T-helper 1 cell (primary cell): ENCODE measurements at regions not wholly inside any gene's neighbourhood (a gene's known extent, or its start where the extent isn't known, plus 50 kb on each side); places are given as distances from the start of the nearest gene placed in this dataset.

Experiments used
- DNase-seq, 5 donors: peaks; one replicate each; pipeline ENCODE4 v3.0.0-alpha.2; 2012 to 2020

DNA sequence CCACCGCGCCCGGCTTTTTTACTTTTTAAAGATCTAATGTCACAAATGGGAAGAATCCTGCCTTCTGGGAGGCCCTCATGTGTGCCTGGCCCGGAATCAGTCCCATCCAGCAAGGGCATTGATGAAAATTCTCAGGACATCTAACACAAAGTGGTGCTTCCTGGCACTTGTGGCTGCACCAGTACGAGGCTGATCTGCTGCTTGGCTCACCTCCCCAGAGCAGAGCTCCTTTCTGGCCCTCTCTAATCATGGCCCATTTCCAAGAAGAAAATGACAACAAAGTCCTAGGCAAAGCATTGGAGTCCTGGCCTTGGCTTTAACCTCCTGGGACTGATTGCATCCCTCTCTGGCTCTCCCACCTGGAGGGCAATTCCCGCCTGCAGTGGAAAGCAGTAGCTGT is 50.7 kb upstream of the SIAH1 start:
- no peak for DNase-seq

DNA sequence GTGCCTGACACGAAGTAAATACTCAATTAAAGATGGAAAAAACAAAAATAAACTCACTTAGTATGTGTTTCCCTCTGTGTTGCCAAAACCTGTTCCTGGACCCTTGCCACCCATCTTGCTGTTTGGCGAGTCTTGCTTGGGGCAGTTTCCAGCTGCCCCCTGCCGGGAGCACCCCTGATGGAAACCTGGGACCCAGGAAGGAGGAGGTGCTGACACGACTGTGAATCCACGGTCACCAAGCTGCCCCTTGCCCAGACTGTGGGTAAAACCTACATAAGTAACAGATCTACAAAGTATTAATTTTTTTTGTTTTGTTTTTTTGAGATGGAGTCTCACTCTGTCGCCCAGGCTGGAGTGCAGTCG is 50.1 kb upstream of the SIAH1 start:
- DNase-seq: no peak
